GM13976 (cell line): ENCODE measurements at regions not wholly inside any gene's neighbourhood (a gene's known extent, or its start where the extent isn't known, plus 50 kb on each side); places are given as distances from the start of the nearest gene placed in this dataset.

Experiments used
- DNase-seq: peaks from one replicate; pipeline ENCODE4 v3.0.0; 2012; ENCODE audit warnings: low spot score
- in situ Hi-C: fragments of 300-500 bp; cut with MboI; formaldehyde crosslinking; loops from one replicate; pipeline ENCODE4 v1.12.0; 2022; ENCODE audit warnings: low sequenced_read_pairs, mixed read lengths, inconsistent platforms; ENCODE audit not compliant: unreplicated experiment
- TF ChIP-seq, protein P1 (sequence below): IDR thresholded peaks from 2 replicates; pipeline ENCODE4 v1.5.1; 2012; ENCODE audit warnings: borderline replicate concordance, mild to moderate bottlenecking; ENCODE audit not compliant: insufficient read depth; ENCODE audit errors: extremely low read depth, missing control alignments, control extremely low read depth

DNA sequence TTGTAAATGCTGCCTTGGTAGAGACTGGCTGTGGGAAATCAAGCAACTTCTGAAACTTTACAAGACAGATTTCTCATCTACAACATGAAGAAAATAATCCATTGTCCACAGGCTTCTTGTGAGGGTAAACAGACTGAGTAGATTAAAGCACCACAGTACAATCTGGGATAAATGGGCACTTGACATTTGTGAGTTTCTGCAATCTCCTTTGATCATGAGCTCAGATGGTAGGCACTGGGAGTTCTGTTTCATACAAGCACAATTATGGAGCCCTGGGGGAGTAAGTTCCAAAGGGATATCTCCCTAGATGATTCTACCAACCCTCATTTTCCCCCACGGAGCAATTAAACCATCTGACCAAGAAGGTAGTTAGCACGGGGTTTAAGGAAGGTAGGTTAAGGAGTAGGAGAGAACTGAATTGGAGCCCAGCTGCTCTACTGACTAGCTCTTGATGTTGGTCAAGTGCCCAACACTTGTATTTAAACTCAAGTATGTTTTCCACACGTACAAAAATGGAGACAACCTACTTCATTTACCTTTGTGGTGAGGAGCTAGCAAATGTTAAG is 479.5 kb upstream of the TNC start:
- TF ChIP-seq, protein P1, sequence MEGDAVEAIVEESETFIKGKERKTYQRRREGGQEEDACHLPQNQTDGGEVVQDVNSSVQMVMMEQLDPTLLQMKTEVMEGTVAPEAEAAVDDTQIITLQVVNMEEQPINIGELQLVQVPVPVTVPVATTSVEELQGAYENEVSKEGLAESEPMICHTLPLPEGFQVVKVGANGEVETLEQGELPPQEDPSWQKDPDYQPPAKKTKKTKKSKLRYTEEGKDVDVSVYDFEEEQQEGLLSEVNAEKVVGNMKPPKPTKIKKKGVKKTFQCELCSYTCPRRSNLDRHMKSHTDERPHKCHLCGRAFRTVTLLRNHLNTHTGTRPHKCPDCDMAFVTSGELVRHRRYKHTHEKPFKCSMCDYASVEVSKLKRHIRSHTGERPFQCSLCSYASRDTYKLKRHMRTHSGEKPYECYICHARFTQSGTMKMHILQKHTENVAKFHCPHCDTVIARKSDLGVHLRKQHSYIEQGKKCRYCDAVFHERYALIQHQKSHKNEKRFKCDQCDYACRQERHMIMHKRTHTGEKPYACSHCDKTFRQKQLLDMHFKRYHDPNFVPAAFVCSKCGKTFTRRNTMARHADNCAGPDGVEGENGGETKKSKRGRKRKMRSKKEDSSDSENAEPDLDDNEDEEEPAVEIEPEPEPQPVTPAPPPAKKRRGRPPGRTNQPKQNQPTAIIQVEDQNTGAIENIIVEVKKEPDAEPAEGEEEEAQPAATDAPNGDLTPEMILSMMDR, result no peak
- DNase-seq, result no peak
- in situ Hi-C loops, result no loop called here

DNA sequence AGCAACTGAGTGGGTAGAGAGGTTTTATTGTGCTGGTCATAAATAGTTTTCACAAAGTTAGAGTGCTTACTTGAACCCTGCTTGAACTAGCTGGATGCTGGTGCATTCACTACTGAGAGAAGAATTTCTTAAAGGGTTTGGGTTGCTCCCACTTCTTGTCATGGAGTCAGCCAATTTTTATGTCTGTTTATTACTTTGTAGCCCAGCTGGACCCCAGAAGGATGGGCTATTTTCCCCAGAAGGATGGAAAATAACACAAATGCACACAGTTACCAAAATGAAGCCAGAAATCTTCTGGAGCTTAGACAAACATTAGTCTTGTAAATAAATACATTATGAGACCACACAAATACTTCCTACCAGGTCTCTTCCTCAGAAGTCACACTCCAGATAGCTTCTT is 480.8 kb upstream of the TNC start:
- DNase-seq, result no peak
- in situ Hi-C loops, result no loop called here
- TF ChIP-seq, protein P1, result no peak

DNA sequence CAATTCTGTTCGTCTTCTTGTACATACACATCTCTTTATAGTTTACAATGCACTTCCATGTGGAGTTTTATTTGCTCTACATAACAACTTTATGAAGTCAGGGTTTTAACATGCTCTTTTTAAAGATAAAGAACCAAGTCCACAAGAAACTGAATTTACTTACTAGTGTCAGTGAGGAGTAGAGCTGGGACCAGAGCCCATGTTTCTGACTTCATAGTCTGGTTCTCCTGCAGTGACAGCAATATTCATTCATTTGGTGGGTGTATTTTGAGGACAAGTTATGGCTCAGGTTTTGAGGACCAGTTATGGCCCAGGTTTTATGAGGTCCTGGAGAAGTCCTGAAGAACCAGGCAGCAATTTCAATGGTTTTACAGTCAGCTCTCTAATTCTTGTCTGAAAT is 481.9 kb upstream of the TNC start:
- in situ Hi-C loops, result loop anchor here (25.0 kb wide), 2 partner anchors 962 to 1062 kb away; no protein-coding TSS in a partner anchor
- TF ChIP-seq, protein P1, result no peak
- DNase-seq, result no peak

DNA sequence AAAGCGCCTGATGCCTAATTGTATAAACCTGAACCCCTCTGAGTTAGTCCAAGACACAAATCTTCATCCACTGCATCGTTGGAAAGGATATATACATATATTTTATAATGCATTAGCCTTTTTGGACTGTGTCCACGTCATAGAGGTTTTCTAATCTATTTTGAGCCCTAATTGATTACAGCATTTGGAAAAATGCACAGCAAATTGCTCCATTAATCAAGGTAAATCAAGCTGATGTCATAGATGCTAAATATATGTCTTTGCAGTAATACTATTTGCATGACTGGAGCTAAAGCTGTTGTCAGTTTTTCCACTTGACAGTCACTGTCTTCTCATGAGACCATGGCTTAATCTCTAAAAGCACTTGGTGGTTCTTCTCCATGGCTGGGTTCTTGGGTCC is 483.5 kb upstream of the TNC start:
- TF ChIP-seq, protein P1, result no peak
- in situ Hi-C loops, result loop anchor here (25.0 kb wide), 2 partner anchors 961 to 1061 kb away; no protein-coding TSS in a partner anchor
- no peak for DNase-seq

DNA sequence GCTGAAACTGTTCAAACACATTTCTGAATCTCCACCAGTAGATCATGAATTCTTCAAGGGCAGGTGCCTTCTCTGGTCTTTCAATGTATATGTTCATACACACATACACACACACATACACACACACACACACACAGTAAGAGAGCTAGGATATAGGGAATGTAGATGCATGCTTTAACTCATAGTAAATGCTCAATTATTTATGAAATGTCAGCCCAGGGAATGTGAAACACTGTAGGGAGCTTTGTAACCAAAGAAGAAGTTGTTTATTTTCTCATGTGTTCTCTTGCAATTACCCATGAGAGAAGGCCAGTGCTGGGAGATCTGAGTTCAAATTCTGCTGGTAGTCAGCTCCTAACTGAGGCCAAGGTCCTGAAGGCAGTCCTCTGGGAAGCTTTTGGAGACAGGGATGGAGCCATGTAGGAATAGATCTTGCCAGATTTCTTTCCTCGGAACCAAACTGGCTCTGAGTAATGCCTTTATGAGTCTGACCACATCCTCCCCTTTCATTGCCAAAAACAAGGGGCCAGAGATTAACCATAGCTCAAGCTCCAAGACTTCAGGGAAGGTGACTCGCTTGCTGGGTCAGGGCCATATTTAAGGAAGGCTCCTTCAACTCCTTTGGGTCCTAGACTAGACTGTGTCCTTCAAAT is 487.0 kb upstream of the TNC start:
- in situ Hi-C loops, result loop anchor here (25.0 kb wide), 2 partner anchors 957 to 1057 kb away; no protein-coding TSS in a partner anchor
- TF ChIP-seq, protein P1, result no peak
- no peak for DNase-seq

DNA sequence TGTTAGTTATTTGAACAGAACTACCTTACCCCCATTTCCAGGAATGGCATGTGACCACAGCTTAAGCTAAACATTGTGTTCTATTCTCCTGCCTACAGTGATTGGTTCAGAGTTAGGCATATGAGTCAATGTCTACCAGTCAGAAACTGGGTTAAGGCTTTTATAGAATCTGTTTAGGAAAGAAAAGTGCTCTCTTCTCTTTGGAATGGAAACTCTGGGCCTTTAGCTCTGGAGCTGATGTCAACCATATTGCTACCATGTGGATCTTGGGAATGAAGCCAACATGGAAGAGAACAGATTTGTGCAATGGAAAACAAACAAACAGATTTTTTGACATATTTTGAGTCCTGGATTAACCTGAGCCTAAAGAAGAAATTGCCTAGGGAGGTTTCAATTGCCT is 488.9 kb upstream of the TNC start:
- TF ChIP-seq, protein P1, result no peak
- no peak for DNase-seq
- in situ Hi-C loops, result loop anchor here (25.0 kb wide), 2 partner anchors 955 to 1055 kb away; no protein-coding TSS in a partner anchor
